IMR-90 (cell line): ENCODE measurements at regions not wholly inside any gene's neighbourhood (a gene's known extent, or its start where the extent isn't known, plus 50 kb on each side); places are given as distances from the start of the nearest gene placed in this dataset.

Experiments used
- ATAC-seq: fragments of 200-7000 bp; cut with Tn5 transposase; 2 replicates; pipeline ENCODE4 v1.9.1; 2020; ENCODE audit warnings: low read depth, mild to moderate bottlenecking, moderate library complexity
- BruUV-seq: library from RNA; stranded (reverse); fragments of 400-500 nt; replicated peaks from 2 replicates; lab custom pipeline; 2021; lab: Mats Ljungman, UMichigan
- CTCF ChIA-PET: fragments of 300-600 bp; formaldehyde crosslinking; extraction: SDS; loops from one replicate; lab custom pipeline; 2021; ENCODE audit warnings: antibody characterized with exemption; lab: Yijun Ruan, JAX
- POLR2A ChIA-PET: fragments of 300-600 bp; sonication (Branson Sonifier 250); formaldehyde crosslinking; loops from one replicate; lab custom pipeline; 2022; ENCODE audit warnings: antibody characterized with exemption; ENCODE audit not compliant: unreplicated experiment; lab: Charles Lee
- DNase-seq: peaks from one replicate; pipeline ENCODE4 v3.0.0; 2013
- H2AFZ ChIP-seq: replicated peaks from 2 replicates; pipeline ENCODE3; 2013; ENCODE audit warnings: low read length, mild to moderate bottlenecking; ENCODE audit not compliant: poor library complexity
- H2AK5ac ChIP-seq: 2 replicates; pipeline ENCODE4 v1.6.1; 2013; ENCODE audit warnings: low read depth, low read length, inconsistent platforms
- H2AK9ac ChIP-seq: replicated peaks from 2 replicates; pipeline ENCODE3; 2013; ENCODE audit warnings: mild to moderate bottlenecking, low read depth, low read length, moderate library complexity; ENCODE audit not compliant: poor library complexity
- H2BK120ac ChIP-seq: 2 replicates; pipeline ENCODE4 v1.6.1; 2013; ENCODE audit warnings: low read depth, low read length, inconsistent platforms
- H2BK15ac ChIP-seq: 3 replicates; pipeline ENCODE4 v1.6.1; 2013; ENCODE audit warnings: low read depth, low read length, inconsistent platforms
- H2BK20ac ChIP-seq: 2 replicates; pipeline ENCODE4 v1.6.1; 2013; ENCODE audit warnings: low read depth, mild to moderate bottlenecking, inconsistent platforms, low read length, moderate library complexity
- H2BK5ac ChIP-seq: 2 replicates; pipeline ENCODE4 v1.6.1; 2013; ENCODE audit warnings: mild to moderate bottlenecking, low read depth, low read length, inconsistent platforms; ENCODE audit not compliant: poor library complexity, severe bottlenecking
- H3K14ac ChIP-seq: replicated peaks from 2 replicates; pipeline ENCODE4 v1.6.1; 2013; ENCODE audit warnings: low read depth, low read length, inconsistent platforms
- H3K18ac ChIP-seq: 2 replicates; pipeline ENCODE4 v1.6.1; 2013; ENCODE audit warnings: low read depth, low read length, control low read depth
- H3K23ac ChIP-seq: 2 replicates; pipeline ENCODE4 v1.6.1; 2013; ENCODE audit warnings: low read depth, low read length, inconsistent platforms
- H3K27ac ChIP-seq: 2 replicates; pipeline ENCODE4 v1.5.1; 2013; ENCODE audit warnings: mild to moderate bottlenecking, control low read depth, low read length; ENCODE audit not compliant: insufficient read depth
- H3K27me3 ChIP-seq: 2 replicates; pipeline ENCODE4 v1.6.1; 2013; ENCODE audit warnings: low read length; ENCODE audit not compliant: control insufficient read depth, insufficient read depth
- H3K36me3 ChIP-seq: 2 replicates; pipeline ENCODE4 v1.6.1; 2013; ENCODE audit warnings: low read length, mixed read lengths; ENCODE audit not compliant: control insufficient read depth, insufficient read depth
- H3K4ac ChIP-seq: 2 replicates; pipeline ENCODE4 v1.6.1; 2013; ENCODE audit warnings: low read depth, low read length, inconsistent platforms
- H3K4me1 ChIP-seq: 2 replicates; pipeline ENCODE4 v1.6.1; 2013; ENCODE audit warnings: low read length, mixed read lengths; ENCODE audit not compliant: control insufficient read depth, insufficient read depth
- H3K4me2 ChIP-seq: 2 replicates; pipeline ENCODE4 v1.6.1; 2013; ENCODE audit warnings: low read depth, mild to moderate bottlenecking, control low read depth, low read length, moderate library complexity
- H3K4me3 ChIP-seq: 2 replicates; pipeline ENCODE4 v1.5.1; 2013; ENCODE audit warnings: low read depth, mild to moderate bottlenecking, control low read depth, low read length, moderate library complexity; ENCODE audit not compliant: insufficient read depth
- H3K56ac ChIP-seq: 2 replicates; pipeline ENCODE4 v1.6.1; 2013; ENCODE audit warnings: low read length, inconsistent platforms; ENCODE audit not compliant: insufficient read depth; ENCODE audit errors: extremely low read depth
- H3K79me1 ChIP-seq, 2 experiments: 2 replicates each; pipeline ENCODE4 v1.6.1; 2013; ENCODE audit warnings: low read length in 2 of 2, inconsistent platforms in 1 of 2, low read depth in 1 of 2
- H3K9ac ChIP-seq: 2 replicates; pipeline ENCODE4 v1.6.1; 2013; ENCODE audit warnings: low read depth, low read length, control low read depth
- H3K9me1 ChIP-seq: 2 replicates; pipeline ENCODE4 v1.6.1; 2013; ENCODE audit warnings: low read length, inconsistent platforms; ENCODE audit not compliant: insufficient read depth
- H3K9me3 ChIP-seq: 2 replicates; pipeline ENCODE4 v1.6.1; 2013; ENCODE audit warnings: low read length; ENCODE audit not compliant: control insufficient read depth, insufficient read depth
- H4K20me1 ChIP-seq: 2 replicates; pipeline ENCODE4 v1.6.1; 2013; ENCODE audit warnings: low read length, inconsistent platforms; ENCODE audit not compliant: insufficient read depth
- H4K5ac ChIP-seq: 2 replicates; pipeline ENCODE4 v1.6.1; 2013; ENCODE audit warnings: mild to moderate bottlenecking, low read depth, low read length, control low read depth
- H4K8ac ChIP-seq, 2 experiments: 2 replicates each; pipeline ENCODE4 v1.6.1; 2013; ENCODE audit warnings: low read depth in 2 of 2, low read length in 2 of 2, control low read depth in 1 of 2, inconsistent platforms in 1 of 2
- H4K91ac ChIP-seq: 2 replicates; pipeline ENCODE4 v1.6.1; 2013; ENCODE audit warnings: low read depth, low read length, inconsistent platforms; ENCODE audit not compliant: insufficient read depth
- BHLHE40 ChIP-seq: fragments of 150-350 bp; IDR thresholded peaks from 2 replicates; pipeline ENCODE4 v1.6.1; 2016; ENCODE audit warnings: mild to moderate bottlenecking, low read depth, low read length
- CEBPB ChIP-seq: IDR thresholded peaks from 2 replicates; pipeline ENCODE4 v1.6.1; 2012; ENCODE audit warnings: low read depth, low read length, improper control_type of control experiment
- CHD1 ChIP-seq: IDR thresholded peaks from 2 replicates; pipeline ENCODE4 v1.6.1; 2012; ENCODE audit warnings: low read depth, low read length, improper control_type of control experiment
- ELK1 ChIP-seq: fragments of 150-350 bp; IDR thresholded peaks from 2 replicates; pipeline ENCODE4 v1.6.1; 2016; ENCODE audit warnings: low read depth, mild to moderate bottlenecking, low read length, moderate library complexity, borderline replicate concordance
- FOS ChIP-seq: fragments of 150-350 bp; IDR thresholded peaks from 2 replicates; pipeline ENCODE4 v1.6.1; 2016; ENCODE audit warnings: low read depth, low read length
- MAFK ChIP-seq: IDR thresholded peaks from 2 replicates; pipeline ENCODE4 v1.6.1; 2012; ENCODE audit warnings: low read depth, low read length, improper control_type of control experiment
- MAZ ChIP-seq: IDR thresholded peaks from 2 replicates; pipeline ENCODE4 v1.6.1; 2012; ENCODE audit warnings: low read depth, mild to moderate bottlenecking, low read length, improper control_type of control experiment, moderate library complexity, borderline replicate concordance
- MXI1 ChIP-seq: IDR thresholded peaks from 2 replicates; pipeline ENCODE4 v1.6.1; 2012; ENCODE audit warnings: low read depth, mild to moderate bottlenecking, low read length, moderate library complexity, borderline replicate concordance
- NFE2L2 ChIP-seq: fragments of 150-350 bp; IDR thresholded peaks from 2 replicates; pipeline ENCODE4 v1.6.1; 2016; ENCODE audit warnings: low read depth, mild to moderate bottlenecking, low read length
- POLR2A ChIP-seq: IDR thresholded peaks from 2 replicates; pipeline ENCODE4 v1.6.1; 2012; ENCODE audit warnings: mild to moderate bottlenecking, low read depth, low read length
- RAD21 ChIP-seq: IDR thresholded peaks from 2 replicates; pipeline ENCODE4 v1.6.1; 2012; ENCODE audit warnings: low read length, improper control_type of control experiment
- RCOR1 ChIP-seq: IDR thresholded peaks from 2 replicates; pipeline ENCODE4 v1.6.1; 2012; ENCODE audit warnings: mild to moderate bottlenecking, low read length, improper control_type of control experiment; ENCODE audit not compliant: insufficient replicate concordance
- RFX5 ChIP-seq: IDR thresholded peaks from 2 replicates; pipeline ENCODE4 v1.8.0; 2012; ENCODE audit warnings: low read depth, mild to moderate bottlenecking, low read length, moderate library complexity
- SMC3 ChIP-seq: fragments of 150-350 bp; IDR thresholded peaks from 2 replicates; pipeline ENCODE4 v1.6.1; 2016; ENCODE audit warnings: low read depth, mild to moderate bottlenecking, antibody characterized with exemption, low read length, moderate library complexity
- USF2 ChIP-seq: fragments of 150-350 bp; IDR thresholded peaks from 2 replicates; pipeline ENCODE4 v1.6.1; 2017; ENCODE audit warnings: mild to moderate bottlenecking, antibody characterized with exemption, low read length, low read depth
- WGBS, 2 experiments: methylation state at CpG; one replicate each; pipeline versions ENCODE4 v1.1.5 to v1.1.7; 2013; ENCODE audit warnings: missing lambda C conversion rate in 2 of 2; ENCODE audit not compliant: insufficient read length in 1 of 2; ENCODE audit errors: extremely low coverage in 2 of 2; 5-methylcytosine and 5-hydroxymethylcytosine counted together
- dilution Hi-C: fragments of 300-500 bp; cut with HindIII; formaldehyde crosslinking; loops from one replicate; pipeline ENCODE4 v1.14.3; 2018; ENCODE audit warnings: low sequenced_read_pairs; ENCODE audit not compliant: unreplicated experiment
- in situ Hi-C: fragments of 300-500 bp; cut with MboI; formaldehyde crosslinking; loops from 3 replicates; pipeline ENCODE4 v1.14.3; 2019; ENCODE audit warnings: low sequenced_read_pairs, inconsistent platforms, mixed read lengths
- intact Hi-C: fragments of 100-400 bp; cut with micrococcal nuclease; formaldehyde crosslinking; loops from 2 replicates; pipeline ENCODE4 v1.10.0; 2022
- TF ChIP-seq, protein P1 (sequence below): conservative IDR thresholded peaks from 2 replicates; pipeline ENCODE4 v1.5.1; 2012; ENCODE audit warnings: mild to moderate bottlenecking, low read depth, low read length, improper control_type of control experiment

GRCh38 chr4:36917413-36917812 lies 327.1 kb upstream of the NWD2 start:
- no peak overlapping the region for H3K4me2 ChIP-seq
- H3K18ac ChIP-seq, result no peak overlapping the region
- dilution Hi-C loops (no loop called here), in situ Hi-C loops (no loop called here), intact Hi-C loops (no loop called here)
- H4K8ac ChIP-seq, result no peak overlapping the region
- H4K91ac ChIP-seq, result no peak overlapping the region
- no peak overlapping the region for H3K9ac ChIP-seq
- no peaks in the 10 kb centered on the region for H3K79me1 ChIP-seq
- WGBS, 2 experiments, result no CpG with 5 or more reads among the region's 6 CpGs
- H3K36me3 ChIP-seq, result no peaks in the 10 kb centered on the region
- H2AK5ac ChIP-seq, result no peak overlapping the region
- ChIA-PET POLR2A (no interaction called here), CTCF (no interaction called here)
- H2BK120ac ChIP-seq, result no peak overlapping the region
- no peak overlapping the region for H3K4ac ChIP-seq
- no peak overlapping the region for H2AK9ac ChIP-seq
- H4K5ac ChIP-seq, result no peak overlapping the region
- no peaks in the 10 kb centered on the region for H3K9me1 ChIP-seq
- no peak overlapping the region for H3K4me3 ChIP-seq
- peaks cover 9% of the 10 kb centered on the region for H3K9me3 ChIP-seq
- no TSS peak for BruUV-seq
- no peak overlapping the region for H2AFZ ChIP-seq
- H2BK20ac ChIP-seq, result no peak overlapping the region
- no peaks in the 10 kb centered on the region for H3K4me1 ChIP-seq
- TF ChIP-seq MAZ (no peak), NFE2L2 (no peak), MXI1 (no peak), ELK1 (no peak), MAFK (no peak), CEBPB (no peak), RCOR1 (no peak), CHD1 (no peak), POLR2A (no peak), FOS (no peak), SMC3 (no peak), BHLHE40 (no peak), RFX5 (no peak), RAD21 (no peak), USF2 (no peak)
- TF ChIP-seq, protein P1, sequence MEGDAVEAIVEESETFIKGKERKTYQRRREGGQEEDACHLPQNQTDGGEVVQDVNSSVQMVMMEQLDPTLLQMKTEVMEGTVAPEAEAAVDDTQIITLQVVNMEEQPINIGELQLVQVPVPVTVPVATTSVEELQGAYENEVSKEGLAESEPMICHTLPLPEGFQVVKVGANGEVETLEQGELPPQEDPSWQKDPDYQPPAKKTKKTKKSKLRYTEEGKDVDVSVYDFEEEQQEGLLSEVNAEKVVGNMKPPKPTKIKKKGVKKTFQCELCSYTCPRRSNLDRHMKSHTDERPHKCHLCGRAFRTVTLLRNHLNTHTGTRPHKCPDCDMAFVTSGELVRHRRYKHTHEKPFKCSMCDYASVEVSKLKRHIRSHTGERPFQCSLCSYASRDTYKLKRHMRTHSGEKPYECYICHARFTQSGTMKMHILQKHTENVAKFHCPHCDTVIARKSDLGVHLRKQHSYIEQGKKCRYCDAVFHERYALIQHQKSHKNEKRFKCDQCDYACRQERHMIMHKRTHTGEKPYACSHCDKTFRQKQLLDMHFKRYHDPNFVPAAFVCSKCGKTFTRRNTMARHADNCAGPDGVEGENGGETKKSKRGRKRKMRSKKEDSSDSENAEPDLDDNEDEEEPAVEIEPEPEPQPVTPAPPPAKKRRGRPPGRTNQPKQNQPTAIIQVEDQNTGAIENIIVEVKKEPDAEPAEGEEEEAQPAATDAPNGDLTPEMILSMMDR, result no peak
- ATAC-seq (no peak), DNase-seq (no peak)
- no peak overlapping the region for H3K56ac ChIP-seq
- H3K27me3 ChIP-seq, result no peaks in the 10 kb centered on the region
- no peak overlapping the region for H3K14ac ChIP-seq
- no peak overlapping the region for H2BK15ac ChIP-seq
- no peak overlapping the region for H3K23ac ChIP-seq
- H2BK5ac ChIP-seq, result no peak overlapping the region
- no peak overlapping the region for H3K27ac ChIP-seq
- no peaks in the 10 kb centered on the region for H4K20me1 ChIP-seq
